GM18498 (cell line): ENCODE measurements at regions not wholly inside any gene's neighbourhood (a gene's known extent, or its start where the extent isn't known, plus 50 kb on each side); places are given as distances from the start of the nearest gene placed in this dataset.

Experiments used
- ATAC-seq: cut with Tn5 transposase; IDR thresholded peaks from one replicate; pipeline ENCODE4 v1.9.1; 2021; ENCODE audit warnings: mild to moderate bottlenecking, moderate library complexity; ENCODE audit not compliant: unreplicated experiment

- no peak for ATAC-seq
These were observed 157.5 kb upstream of the NFE2L3 start for GRCh38 chr7:25994433-25994994.

DNA sequence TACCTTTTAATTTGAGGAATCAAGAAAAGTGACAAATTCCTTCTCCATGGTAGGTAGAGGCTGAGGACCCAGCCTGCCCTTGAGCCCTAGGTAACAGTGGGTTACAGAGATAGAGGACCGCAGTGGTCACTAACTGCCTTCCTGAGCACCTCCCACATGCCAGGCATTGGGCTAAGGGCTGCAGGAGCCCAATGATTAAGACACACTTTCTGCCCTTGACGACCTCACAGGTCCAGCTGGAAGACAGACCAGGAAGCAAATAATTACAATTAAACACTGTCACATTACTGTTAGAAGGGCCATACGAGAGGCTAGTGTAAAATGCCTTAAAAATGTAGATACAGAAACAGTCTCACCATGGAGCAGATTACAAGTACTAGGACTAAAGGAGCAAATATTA is 156.8 kb upstream of the NFE2L3 start:
- no peak for ATAC-seq

DNA sequence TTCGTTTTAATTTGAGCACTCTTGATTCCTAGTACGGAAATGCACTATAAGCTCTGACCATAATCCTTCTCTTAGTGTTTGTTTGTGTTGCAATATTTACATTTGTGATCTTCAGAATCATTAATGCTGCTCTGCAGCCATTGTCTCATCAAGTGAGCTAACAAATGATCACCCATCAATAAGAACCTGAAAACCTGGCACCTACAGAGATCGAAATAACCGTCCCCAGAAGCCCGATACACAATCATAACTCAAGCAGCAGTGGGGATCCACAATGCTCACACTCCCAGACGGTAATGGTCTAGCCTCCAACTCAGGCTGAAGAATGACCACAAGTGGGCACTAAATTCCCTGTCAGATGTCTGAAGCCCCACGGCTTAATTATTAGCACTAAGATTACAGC is 156.0 kb upstream of the NFE2L3 start:
- no peak for ATAC-seq

- no peak for ATAC-seq
These were observed 153.5 kb upstream of the NFE2L3 start for GRCh38 chr7:25998499-25998898.

GRCh38 chr7:26000841-26001240 is 151.2 kb upstream of the NFE2L3 start:
- no peak for ATAC-seq

- ATAC-seq, result no peak
These were observed 150.2 kb upstream of the NFE2L3 start for GRCh38 chr7:26001662-26002244.

DNA sequence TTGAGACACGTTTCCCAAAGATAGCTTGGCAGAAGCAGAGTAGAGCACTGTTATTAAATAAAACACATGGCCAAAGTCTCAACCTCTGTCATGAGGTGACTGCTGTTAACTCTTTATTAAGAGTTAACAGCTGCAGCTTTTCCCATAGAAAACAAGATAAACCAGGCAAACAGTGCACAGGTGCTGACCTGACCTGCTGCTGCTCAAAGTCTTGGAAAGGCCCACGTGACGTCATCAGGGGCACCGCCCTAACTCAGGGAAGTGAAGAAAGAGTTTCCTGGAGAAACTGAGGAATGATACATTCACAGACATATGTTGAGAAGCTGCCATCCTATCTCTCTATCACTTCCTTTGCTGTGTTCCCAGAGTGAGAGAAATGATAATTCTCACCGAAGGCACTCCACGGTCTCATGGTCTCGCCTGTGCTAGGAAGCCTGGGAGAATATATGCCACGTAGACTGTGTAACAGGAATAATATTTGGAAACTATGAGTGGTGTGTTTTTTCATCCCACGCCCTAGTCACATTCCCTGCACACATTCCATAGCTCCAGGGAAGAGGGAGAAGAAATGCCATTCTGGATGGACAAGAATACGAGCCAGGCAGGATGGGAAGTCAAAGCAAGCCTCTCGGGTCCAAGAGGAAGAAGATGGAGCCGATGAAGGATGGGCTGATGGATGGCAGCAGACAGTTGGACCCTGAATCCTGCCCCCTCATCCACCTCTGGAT is 146.2 kb upstream of the NFE2L3 start:
- ATAC-seq, result no peak

DNA sequence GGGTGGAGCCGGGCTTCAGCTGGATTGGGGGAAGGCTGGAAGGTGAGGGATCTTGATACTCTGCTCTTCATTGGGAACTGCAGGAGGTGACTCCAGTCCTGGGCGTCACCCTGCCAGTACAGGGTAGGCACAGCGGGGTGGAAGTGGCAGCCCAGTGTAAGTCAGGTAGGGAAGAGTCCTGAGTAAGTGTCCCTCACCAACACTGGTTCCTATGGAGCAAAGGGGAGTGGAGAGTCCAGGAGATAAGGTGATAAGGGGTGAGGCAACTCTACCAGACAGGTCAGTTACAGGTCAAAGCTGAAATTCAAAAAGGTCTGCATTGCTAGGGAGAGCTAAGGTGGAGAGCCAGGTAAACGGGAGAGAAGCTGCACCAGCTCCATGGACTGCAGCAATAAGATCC is 145.6 kb upstream of the NFE2L3 start:
- no peak for ATAC-seq

DNA sequence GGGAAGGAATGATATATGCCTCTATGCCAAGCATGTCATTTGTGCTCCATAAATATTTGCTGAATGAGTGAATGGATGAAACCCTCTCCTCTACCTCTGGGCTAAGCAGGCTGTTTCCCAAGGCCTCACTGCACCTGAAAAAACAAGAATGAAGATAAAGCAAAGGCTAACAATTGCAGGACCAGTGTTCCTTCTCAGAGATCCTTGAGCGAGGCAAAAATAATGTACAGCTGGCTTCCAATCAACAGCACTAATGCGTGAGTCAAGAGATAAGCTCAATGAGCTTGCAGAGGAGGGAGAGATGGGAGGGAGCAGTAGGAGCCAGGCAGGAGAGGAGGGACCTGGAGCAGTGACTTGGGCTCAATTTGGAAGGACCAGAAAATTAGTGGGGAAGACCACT is 144.5 kb upstream of the NFE2L3 start:
- no peak for ATAC-seq

GRCh38 chr7:26008428-26008827 is 143.6 kb upstream of the NFE2L3 start:
- ATAC-seq, result no peak

DNA sequence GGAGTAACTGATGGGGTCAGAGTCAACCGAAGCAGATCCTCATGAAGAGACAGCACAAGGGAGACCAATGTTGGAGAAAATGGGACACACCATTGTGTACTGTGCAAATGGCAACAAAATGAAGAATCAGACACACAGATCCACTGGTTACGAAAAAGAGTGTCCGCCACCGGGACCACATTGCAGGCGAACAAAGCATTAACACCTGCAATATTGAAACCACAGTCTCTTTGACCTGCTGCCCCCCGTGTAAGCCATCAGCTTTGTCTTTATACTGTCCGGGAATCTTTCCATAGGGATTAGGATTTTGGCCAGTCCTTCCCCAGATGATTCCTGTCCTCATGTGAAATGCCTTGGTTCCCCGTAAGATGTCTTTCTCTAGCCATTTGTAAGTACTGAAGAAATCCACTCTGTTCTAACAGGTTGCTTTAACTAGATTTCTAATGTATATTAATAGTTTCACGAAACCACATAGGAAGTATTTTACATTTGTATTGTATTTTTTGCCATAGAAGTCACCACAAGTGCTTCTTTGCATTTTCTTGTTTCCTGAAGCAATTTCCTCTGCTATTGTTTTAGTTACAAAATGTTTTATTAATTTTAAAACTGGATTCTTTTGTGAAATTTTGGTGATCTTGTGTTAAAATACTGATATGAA is 140.8 kb upstream of the NFE2L3 start:
- peak; percentile 82 for ATAC-seq

- no peak for ATAC-seq
These were observed 138.4 kb upstream of the NFE2L3 start for GRCh38 chr7:26013551-26014083.

- ATAC-seq, result no peak
These were observed 129.0 kb upstream of the NFE2L3 start for GRCh38 chr7:26022982-26023381.

GRCh38 chr7:26029911-26030310 is 122.1 kb upstream of the NFE2L3 start:
- no peak for ATAC-seq

DNA sequence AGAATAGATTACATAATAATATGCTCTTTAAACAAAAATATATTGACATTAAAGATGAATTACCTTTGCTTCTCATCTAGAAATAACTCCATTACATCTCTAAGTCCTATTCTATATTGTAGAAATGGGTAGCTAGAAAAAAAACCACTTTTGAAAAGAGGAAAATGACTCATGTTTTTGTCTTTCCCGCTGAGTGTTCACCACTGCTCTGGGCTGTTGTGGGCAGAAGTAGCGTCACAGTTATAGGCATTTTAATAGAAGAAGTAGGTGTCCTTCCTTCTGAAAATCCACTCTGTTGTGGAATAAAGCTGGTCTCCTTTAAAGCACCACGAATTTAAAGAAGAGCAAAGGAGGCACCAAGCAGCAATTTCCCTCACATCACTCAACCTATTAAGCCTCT is 117.6 kb upstream of the NFE2L3 start:
- ATAC-seq, result no peak

DNA sequence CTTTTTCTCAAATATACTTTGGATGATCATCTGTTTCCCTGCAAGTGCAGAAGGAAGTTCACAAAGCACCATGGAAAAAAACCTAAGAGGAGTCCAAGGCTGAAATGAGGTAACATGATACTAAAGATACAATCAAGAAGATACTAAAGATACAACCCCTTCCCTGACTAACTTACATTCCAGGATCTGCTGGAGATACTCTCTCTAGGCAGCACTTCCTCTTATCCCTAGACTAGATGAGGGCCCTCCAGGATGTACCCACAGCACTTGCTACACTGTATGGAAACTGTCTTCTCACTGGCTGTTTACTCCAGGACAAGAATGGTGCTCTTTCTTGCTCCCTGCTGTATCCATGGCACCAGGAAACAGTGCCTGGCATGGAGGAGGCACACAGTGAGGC is 116.4 kb upstream of the NFE2L3 start:
- ATAC-seq, result no peak

GRCh38 chr7:26036092-26036491 is 115.9 kb upstream of the NFE2L3 start:
- ATAC-seq, result no peak

- ATAC-seq, result no peak
These were observed 113.6 kb upstream of the NFE2L3 start for GRCh38 chr7:26038201-26038990.

DNA sequence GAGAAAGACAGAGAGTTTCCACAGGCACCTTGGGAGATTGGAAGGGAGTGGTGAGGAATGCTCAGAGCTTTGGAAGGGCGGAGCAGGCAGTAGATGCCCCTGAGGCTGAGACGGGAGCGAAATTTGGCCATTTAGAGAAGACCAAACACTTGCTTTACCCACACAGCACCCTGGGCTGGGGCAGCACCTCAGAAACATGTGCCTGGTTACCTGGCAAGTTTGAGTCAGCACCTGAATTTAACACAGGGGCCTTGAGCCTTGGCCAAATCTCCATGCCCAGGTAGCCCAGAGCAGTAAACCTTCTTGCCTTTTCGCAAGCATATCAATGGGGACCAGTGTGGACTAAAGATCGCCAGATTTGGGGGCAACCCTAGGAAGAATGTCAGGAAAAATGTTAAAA is 111.9 kb upstream of the NFE2L3 start:
- no peak for ATAC-seq

GRCh38 chr7:26042237-26042636 is 109.8 kb upstream of the NFE2L3 start:
- no peak for ATAC-seq

DNA sequence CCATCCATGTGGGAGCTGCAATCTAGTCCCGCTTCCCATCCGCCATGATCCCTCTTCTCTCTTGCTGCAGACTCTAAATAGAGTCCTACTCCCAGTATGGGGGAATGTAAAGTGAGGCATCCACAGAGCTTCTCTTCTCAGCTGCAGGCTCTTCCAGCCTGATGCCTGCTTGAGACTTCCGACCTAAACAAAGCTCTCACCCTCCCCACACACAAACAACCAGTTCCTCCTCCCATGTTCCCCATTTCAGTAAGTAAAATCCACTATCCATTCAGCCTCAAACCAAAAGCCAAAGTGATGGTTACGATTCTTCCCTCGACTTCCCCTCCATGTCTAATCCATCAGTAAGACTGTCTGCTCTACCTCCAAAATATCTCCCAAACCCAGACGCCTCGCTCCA is 108.2 kb upstream of the NFE2L3 start:
- no peak for ATAC-seq
